ENCODE measurements at regions not wholly inside any gene's neighbourhood (a gene's known extent, or its start where the extent isn't known, plus 50 kb on each side); places are given as distances from the start of the nearest gene placed in this dataset.

- TF ChIP-seq CTCF (IDR thresholded peaks at IDR 0.05), result no peak
- TF ChIP-seq SIN3A (IDR thresholded peaks at IDR 0.05; ENCODE audit: borderline replicate concordance, insufficient read depth, low read depth, low read length), result no peak
- no peak for TF ChIP-seq TCF7L2 (IDR thresholded peaks at IDR 0.05; ENCODE audit: low read depth, low read length)
- no peak for TF ChIP-seq REST (IDR thresholded peaks at IDR 0.05; ENCODE audit: insufficient read depth in 1 of 2, low read depth in 2 of 2, low read length in 1 of 2)
Measured at GRCh38 chr1:59242370-59242769, 54.5 kb upstream of the FGGY start.
